Activated B cell treated with CpG ODN at 0.5 μM for 24 hours (primary cell): ENCODE measurements at regions not wholly inside any gene's neighbourhood (a gene's known extent, or its start where the extent isn't known, plus 50 kb on each side); places are given as distances from the start of the nearest gene placed in this dataset.

ENCODE experiments used
- ATAC-seq: fragments of 200-7000 bp; cut with Tn5 transposase; one replicate; pipeline ENCODE4 v1.10.0; 2021; ENCODE audit warnings: low read depth, mild to moderate bottlenecking, moderate library complexity
- CTCF ChIA-PET: fragments of 350-600 bp; sonication (Branson Sonifier 250); formaldehyde crosslinking; loops from one replicate; lab custom pipeline; 2021; ENCODE audit warnings: antibody characterized with exemption; lab: Charles Lee
- POLR2A ChIA-PET: fragments of 350-600 bp; sonication (Branson Sonifier 250); formaldehyde crosslinking; loops from one replicate; lab custom pipeline; 2021; ENCODE audit warnings: antibody characterized with exemption; lab: Charles Lee
- DNase-seq: peaks from one replicate; pipeline ENCODE4 v3.0.0; 2022
- H3K27ac Mint-ChIP-seq: one replicate; pipeline ENCODE4 v1.8.0; 2020; ENCODE audit warnings: mixed read lengths
- H3K27me3 Mint-ChIP-seq: one replicate; pipeline ENCODE4 v1.8.0; 2021; ENCODE audit warnings: mixed read lengths
- H3K36me3 Mint-ChIP-seq: one replicate; pipeline ENCODE4 v1.8.0; 2021; ENCODE audit warnings: low read depth, mixed read lengths
- H3K4me1 Mint-ChIP-seq: one replicate; pipeline ENCODE4 v1.8.0; 2021; ENCODE audit warnings: mixed read lengths
- H3K4me3 Mint-ChIP-seq: one replicate; pipeline ENCODE4 v1.8.0; 2020; ENCODE audit warnings: mild to moderate bottlenecking, mixed read lengths
- H3K9me3 Mint-ChIP-seq: one replicate; pipeline ENCODE4 v1.8.0; 2020; ENCODE audit warnings: mixed read lengths
- CTCF ChIP-seq: fragments of 200-600 bp; IDR thresholded peaks from one replicate; pipeline ENCODE4 v1.8.0; 2022; ENCODE audit warnings: antibody characterized with exemption, mild to moderate bottlenecking
- intact Hi-C: fragments of 100-400 bp; cut with micrococcal nuclease; formaldehyde crosslinking; loops from one replicate; pipeline ENCODE4 v1.15.1; 2024

- ChIA-PET CTCF (no interaction called here), POLR2A (no interaction called here)
- no peaks in the 10 kb centered on the region for H3K27me3 Mint-ChIP-seq
- H3K27ac Mint-ChIP-seq: peak overlapping the region; percentile 26
- peak overlapping the region; percentile 24 for H3K4me3 Mint-ChIP-seq
- peaks cover 43% of the 10 kb centered on the region for H3K4me1 Mint-ChIP-seq
- no peaks in the 10 kb centered on the region for H3K36me3 Mint-ChIP-seq
- H3K9me3 Mint-ChIP-seq: peaks cover 3% of the 10 kb centered on the region
- intact Hi-C loops: no loop called here
- TF ChIP-seq CTCF: no peak
- DNase-seq (no peak), ATAC-seq (no peak)
These were observed 540.5 kb downstream of the KCTD16 start for GRCh38 chr5:144711172-144711571.

GRCh38 chr5:144710637-144711036 is 540.0 kb downstream of the KCTD16 start:
- H3K9me3 Mint-ChIP-seq: peaks cover 3% of the 10 kb centered on the region
- DNase-seq: no peak
- H3K4me1 Mint-ChIP-seq: peaks cover 43% of the 10 kb centered on the region
- POLR2A ChIA-PET: no interaction called here
- intact Hi-C loops: no loop called here
- CTCF ChIA-PET: no interaction called here
- ATAC-seq: peak; percentile 45
- TF ChIP-seq CTCF: no peak
- H3K36me3 Mint-ChIP-seq: no peaks in the 10 kb centered on the region
- H3K27me3 Mint-ChIP-seq: no peaks in the 10 kb centered on the region
- H3K4me3 Mint-ChIP-seq: peak overlapping the region; percentile 24
- H3K27ac Mint-ChIP-seq: peak overlapping the region; percentile 26

- intact Hi-C loops: no loop called here
- TF ChIP-seq CTCF: no peak
- Mint-ChIP-seq H3K27me3 (peaks cover 15% of the 10 kb centered on the region), H3K4me3 (no peak overlapping the region), H3K27ac (no peak overlapping the region), H3K4me1 (no peaks in the 10 kb centered on the region), H3K9me3 (no peaks in the 10 kb centered on the region), H3K36me3 (no peaks in the 10 kb centered on the region)
- POLR2A ChIA-PET: no interaction called here
- no peak for ATAC-seq
- DNase-seq: no peak
- CTCF ChIA-PET: no interaction called here
These were observed 533.1 kb downstream of the KCTD16 start for GRCh38 chr5:144703776-144704175.

- POLR2A ChIA-PET: no interaction called here
- Mint-ChIP-seq H3K36me3 (no peaks in the 10 kb centered on the region), H3K4me3 (no peak overlapping the region), H3K27me3 (peaks cover 15% of the 10 kb centered on the region), H3K27ac (no peak overlapping the region), H3K9me3 (no peaks in the 10 kb centered on the region), H3K4me1 (no peaks in the 10 kb centered on the region)
- DNase-seq (no peak), ATAC-seq (no peak)
- intact Hi-C loops: no loop called here
- TF ChIP-seq CTCF: no peak
- CTCF ChIA-PET: no interaction called here
These were observed 527.8 kb downstream of the KCTD16 start for GRCh38 chr5:144698484-144698883.

GRCh38 chr5:144697847-144698262 is 527.2 kb downstream of the KCTD16 start:
- H3K36me3 Mint-ChIP-seq: no peaks in the 10 kb centered on the region
- no peak for DNase-seq
- intact Hi-C loops: no loop called here
- peaks cover 9% of the 10 kb centered on the region for H3K27me3 Mint-ChIP-seq
- no peak for TF ChIP-seq CTCF
- no peaks in the 10 kb centered on the region for H3K4me1 Mint-ChIP-seq
- CTCF ChIA-PET: no interaction called here
- H3K4me3 Mint-ChIP-seq: no peak overlapping the region
- ATAC-seq: no peak
- POLR2A ChIA-PET: no interaction called here
- H3K27ac Mint-ChIP-seq: no peak overlapping the region
- H3K9me3 Mint-ChIP-seq: no peaks in the 10 kb centered on the region
